GM12878 (cell line): ENCODE measurements at regions not wholly inside any gene's neighbourhood (a gene's known extent, or its start where the extent isn't known, plus 50 kb on each side); places are given as distances from the start of the nearest gene placed in this dataset.

ENCODE experiments used
- ATAC-seq: fragments of 200-7000 bp; cut with Tn5 transposase; 3 replicates; pipeline ENCODE4 v1.9.1; 2020; ENCODE audit warnings: mild to moderate bottlenecking, moderate library complexity
- BruUV-seq: library from RNA; stranded (reverse); fragments of 400-500 nt; replicated peaks from 2 replicates; lab custom pipeline; 2021; lab: Mats Ljungman, UMichigan
- CTCF ChIA-PET: fragments of 300-600 bp; sonication (Branson Sonifier 250); formaldehyde crosslinking; extraction: SDS; loops from one replicate; lab custom pipeline; 2021; ENCODE audit warnings: inconsistent platforms; lab: Yijun Ruan, JAX
- POLR2A ChIA-PET: fragments of 350-600 bp; formaldehyde crosslinking; extraction: SDS; loops from one replicate; lab custom pipeline; 2021; ENCODE audit warnings: inconsistent platforms; lab: Charles Lee
- RAD21 ChIA-PET: fragments of 300-600 bp; sonication (Branson Sonifier 250); formaldehyde crosslinking; loops from one replicate; lab custom pipeline; 2023; ENCODE audit warnings: antibody characterized with exemption; ENCODE audit not compliant: unreplicated experiment; lab: Charles Lee
- SMC1A ChIA-PET: fragments of 300-600 bp; sonication (Branson Sonifier 250); formaldehyde crosslinking; loops from one replicate; lab custom pipeline; 2023; ENCODE audit not compliant: unreplicated experiment, uncharacterized antibody; lab: Charles Lee
- DNase-seq: peaks from one replicate; pipeline ENCODE4 v3.0.0-alpha.2; 2011; ENCODE audit warnings: low read depth, low spot score
- FAIRE-seq: peaks from 3 replicates; lab custom pipeline; 2011; peaks lifted over from hg19 to GRCh38; lab: Jason Lieb, UNC
- H2AFZ ChIP-seq: 2 replicates; pipeline ENCODE4 v1.6.0; 2011; ENCODE audit warnings: low read depth, low read length, control low read depth; ENCODE audit not compliant: control insufficient read depth
- H3K27ac ChIP-seq: 2 replicates; pipeline ENCODE4 v1.5.1; 2011; ENCODE audit warnings: control low read depth; ENCODE audit not compliant: control insufficient read depth, insufficient read depth
- H3K27me3 ChIP-seq, 2 experiments: replicated peaks in 1 of 2; 2 replicates each; pipeline versions ENCODE4 v1.6.0 to v1.6.1; 2011; ENCODE audit warnings: low read length in 1 of 2; ENCODE audit not compliant: control insufficient read depth in 2 of 2, insufficient read depth in 2 of 2
- H3K36me3 ChIP-seq, 2 experiments: 2 replicates each; pipeline ENCODE4 v1.5.1; 2011; ENCODE audit warnings: low read length in 1 of 2; ENCODE audit not compliant: control insufficient read depth in 2 of 2, insufficient read depth in 2 of 2
- H3K4me1 ChIP-seq: 2 replicates; pipeline ENCODE4 v1.6.1; 2011; ENCODE audit warnings: mild to moderate bottlenecking, low read length, moderate library complexity, mixed read lengths; ENCODE audit not compliant: control insufficient read depth, insufficient read depth
- H3K4me2 ChIP-seq: 2 replicates; pipeline ENCODE4 v1.6.0; 2011; ENCODE audit warnings: control low read depth; ENCODE audit not compliant: control insufficient read depth, insufficient read depth
- H3K4me3 ChIP-seq: fragments of 200-600 bp; sonication (generic); 2 replicates; pipeline ENCODE4 v1.5.1; 2016
- H3K79me2 ChIP-seq: 2 replicates; pipeline ENCODE4 v1.6.0; 2011; ENCODE audit warnings: low read length; ENCODE audit not compliant: control insufficient read depth, insufficient read depth
- H3K9ac ChIP-seq: 2 replicates; pipeline ENCODE4 v1.8.0; 2011; ENCODE audit warnings: low read length, control low read depth, mixed read lengths; ENCODE audit not compliant: control insufficient read depth, insufficient read depth
- H3K9me3 ChIP-seq: replicated peaks from 3 replicates; pipeline ENCODE4 v1.5.1; 2011; ENCODE audit warnings: mild to moderate bottlenecking, low read length; ENCODE audit not compliant: control insufficient read depth, insufficient read depth
- H4K20me1 ChIP-seq: 2 replicates; pipeline ENCODE4 v1.6.0; 2011; ENCODE audit not compliant: control insufficient read depth, insufficient read depth
- CBX5 ChIP-seq: sonication (generic); IDR thresholded peaks from 2 replicates; pipeline ENCODE4 v1.6.1; 2016; ENCODE audit warnings: low read depth, moderate library complexity, mild to moderate bottlenecking, inconsistent platforms
- EGR1 ChIP-seq, 2 experiments: IDR thresholded peaks; 1 replicate in 1 of 2; 2 replicates in 1 of 2; pipeline ENCODE4 v1.6.1; 2011 to 2012; ENCODE audit warnings: low read depth in 2 of 2, low read length in 2 of 2, borderline replicate concordance in 1 of 2, mild to moderate bottlenecking in 1 of 2, moderate library complexity in 1 of 2
- IRF4 ChIP-seq: IDR thresholded peaks from 2 replicates; pipeline ENCODE4 v1.6.1; 2011; ENCODE audit warnings: low read depth, low read length
- JUND ChIP-seq: IDR thresholded peaks from 2 replicates; pipeline ENCODE4 v1.6.1; 2012; ENCODE audit warnings: low read depth, mild to moderate bottlenecking, low read length, improper control_type of control experiment, moderate library complexity
- LARP7 ChIP-seq: fragments of 450-650 bp; IDR thresholded peaks from 2 replicates; pipeline ENCODE4 v1.6.1; 2017; ENCODE audit warnings: mild to moderate bottlenecking
- MTA2 ChIP-seq: fragments of 450-650 bp; IDR thresholded peaks from 2 replicates; pipeline ENCODE4 v1.6.1; 2016; ENCODE audit warnings: low read depth, mild to moderate bottlenecking, moderate library complexity
- MYC ChIP-seq: IDR thresholded peaks from 2 replicates; pipeline ENCODE4 v1.6.1; 2011; ENCODE audit warnings: mild to moderate bottlenecking, low read length, moderate library complexity, inconsistent platforms; ENCODE audit not compliant: insufficient read depth, insufficient replicate concordance, insufficient read length, severe bottlenecking
- NFYA ChIP-seq: IDR thresholded peaks from 2 replicates; pipeline ENCODE4 v1.6.1; 2011; ENCODE audit warnings: low read depth, mild to moderate bottlenecking, low read length, improper control_type of control experiment, borderline replicate concordance
- POLR2AphosphoS5 ChIP-seq: IDR thresholded peaks from 2 replicates; pipeline ENCODE4 v1.6.1; 2011; ENCODE audit warnings: mild to moderate bottlenecking, low read length, inconsistent platforms
- RAD21 ChIP-seq: IDR thresholded peaks from 2 replicates; pipeline ENCODE4 v1.6.1; 2011; ENCODE audit warnings: mild to moderate bottlenecking, low read depth, low read length, moderate library complexity; ENCODE audit not compliant: insufficient read depth
- SMARCA5 ChIP-seq: fragments of 450-650 bp; IDR thresholded peaks from 2 replicates; pipeline ENCODE4 v1.6.1; 2017; ENCODE audit warnings: mild to moderate bottlenecking
- STAT1 ChIP-seq: fragments of 450-650 bp; conservative IDR thresholded peaks from 2 replicates; pipeline ENCODE4 v1.6.1; 2014; ENCODE audit warnings: antibody characterized with exemption, mild to moderate bottlenecking
- TCF7 ChIP-seq: IDR thresholded peaks from 2 replicates; pipeline ENCODE4 v1.6.1; 2014; ENCODE audit warnings: antibody characterized with exemption, borderline replicate concordance
- WGBS: methylation state at CpG from one replicate; pipeline ENCODE4 v1.1.6; 2016; ENCODE audit warnings: low lambda C conversion rate; ENCODE audit not compliant: insufficient replicate concordance, insufficient coverage; ENCODE audit errors: missing lambda C conversion rate; 5-methylcytosine and 5-hydroxymethylcytosine counted together
- in situ Hi-C: fragments of 300-500 bp; cut with MboI; formaldehyde crosslinking; loops from 9 replicates; pipeline ENCODE4 v1.14.3; 2018; ENCODE audit warnings: mixed read lengths
- intact Hi-C: fragments of 100-400 bp; cut with micrococcal nuclease; formaldehyde crosslinking; loops from one replicate; pipeline ENCODE4 v1.14.2; 2022; ENCODE audit not compliant: unreplicated experiment
- TF ChIP-seq, protein P1 (sequence below): fragments of 450-650 bp; IDR thresholded peaks from 2 replicates; pipeline ENCODE4 v1.6.1; 2017; ENCODE audit warnings: low read depth, mild to moderate bottlenecking, moderate library complexity
- TF ChIP-seq, protein P2 (sequence below), 3 experiments: IDR thresholded peaks in 2 of 3; conservative IDR thresholded peaks in 1 of 3; 2 replicates each; pipeline ENCODE4 v1.5.1; 2011; ENCODE audit warnings: low read depth in 3 of 3, low read length in 3 of 3, mild to moderate bottlenecking in 3 of 3, control low read depth in 2 of 3, moderate library complexity in 2 of 3, inconsistent platforms in 1 of 3, mixed read lengths in 1 of 3; ENCODE audit not compliant: control insufficient read depth in 2 of 3, insufficient read depth in 1 of 3; ENCODE audit errors: extremely low read depth in 1 of 3
- TF ChIP-seq, protein P3 (sequence below): fragments of 450-650 bp; IDR thresholded peaks from 2 replicates; pipeline ENCODE4 v1.6.1; 2017; ENCODE audit warnings: borderline replicate concordance

DNA sequence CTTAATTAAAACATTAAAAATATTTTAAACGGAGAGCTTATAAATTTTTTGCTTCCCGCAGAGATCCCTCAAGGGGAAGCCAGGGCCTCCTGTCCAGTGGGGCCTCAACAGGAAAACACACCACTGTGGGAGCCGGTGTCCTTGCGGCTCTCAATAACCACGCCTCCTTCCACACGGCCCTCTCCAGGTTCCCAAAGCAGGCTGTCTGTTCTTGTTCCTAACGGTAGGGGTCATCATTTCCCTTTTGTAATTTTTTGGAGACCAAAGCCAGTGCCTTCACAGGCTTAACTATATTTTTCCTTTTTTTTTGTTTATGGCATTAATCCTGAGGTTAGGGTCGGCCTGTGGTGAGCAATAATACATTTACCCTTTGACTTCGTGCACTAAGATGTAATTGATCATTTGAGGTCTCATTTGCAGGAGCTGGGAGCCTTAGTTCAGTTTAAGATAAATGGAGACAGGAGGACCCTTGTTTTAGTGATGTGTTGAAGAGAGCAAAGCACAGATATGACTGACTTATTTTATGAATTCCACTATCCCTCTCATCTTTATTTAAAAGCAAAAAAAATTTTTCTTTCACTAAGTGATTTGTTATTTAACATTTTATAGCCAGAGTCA is 77.5 kb upstream of the N4BP1 start (continued):
- TF ChIP-seq, protein P1, sequence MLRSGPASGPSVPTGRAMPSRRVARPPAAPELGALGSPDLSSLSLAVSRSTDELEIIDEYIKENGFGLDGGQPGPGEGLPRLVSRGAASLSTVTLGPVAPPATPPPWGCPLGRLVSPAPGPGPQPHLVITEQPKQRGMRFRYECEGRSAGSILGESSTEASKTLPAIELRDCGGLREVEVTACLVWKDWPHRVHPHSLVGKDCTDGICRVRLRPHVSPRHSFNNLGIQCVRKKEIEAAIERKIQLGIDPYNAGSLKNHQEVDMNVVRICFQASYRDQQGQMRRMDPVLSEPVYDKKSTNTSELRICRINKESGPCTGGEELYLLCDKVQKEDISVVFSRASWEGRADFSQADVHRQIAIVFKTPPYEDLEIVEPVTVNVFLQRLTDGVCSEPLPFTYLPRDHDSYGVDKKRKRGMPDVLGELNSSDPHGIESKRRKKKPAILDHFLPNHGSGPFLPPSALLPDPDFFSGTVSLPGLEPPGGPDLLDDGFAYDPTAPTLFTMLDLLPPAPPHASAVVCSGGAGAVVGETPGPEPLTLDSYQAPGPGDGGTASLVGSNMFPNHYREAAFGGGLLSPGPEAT = no peak
- TF ChIP-seq, protein P2, sequence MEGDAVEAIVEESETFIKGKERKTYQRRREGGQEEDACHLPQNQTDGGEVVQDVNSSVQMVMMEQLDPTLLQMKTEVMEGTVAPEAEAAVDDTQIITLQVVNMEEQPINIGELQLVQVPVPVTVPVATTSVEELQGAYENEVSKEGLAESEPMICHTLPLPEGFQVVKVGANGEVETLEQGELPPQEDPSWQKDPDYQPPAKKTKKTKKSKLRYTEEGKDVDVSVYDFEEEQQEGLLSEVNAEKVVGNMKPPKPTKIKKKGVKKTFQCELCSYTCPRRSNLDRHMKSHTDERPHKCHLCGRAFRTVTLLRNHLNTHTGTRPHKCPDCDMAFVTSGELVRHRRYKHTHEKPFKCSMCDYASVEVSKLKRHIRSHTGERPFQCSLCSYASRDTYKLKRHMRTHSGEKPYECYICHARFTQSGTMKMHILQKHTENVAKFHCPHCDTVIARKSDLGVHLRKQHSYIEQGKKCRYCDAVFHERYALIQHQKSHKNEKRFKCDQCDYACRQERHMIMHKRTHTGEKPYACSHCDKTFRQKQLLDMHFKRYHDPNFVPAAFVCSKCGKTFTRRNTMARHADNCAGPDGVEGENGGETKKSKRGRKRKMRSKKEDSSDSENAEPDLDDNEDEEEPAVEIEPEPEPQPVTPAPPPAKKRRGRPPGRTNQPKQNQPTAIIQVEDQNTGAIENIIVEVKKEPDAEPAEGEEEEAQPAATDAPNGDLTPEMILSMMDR (IDR thresholded peaks at IDR 0.05 in 2 of 3, conservative IDR thresholded peaks at IDR 0.05 in 1 of 3; ENCODE audit: control insufficient read depth in 2 of 3, extremely low read depth in 1 of 3, insufficient read depth in 1 of 3, low read depth in 3 of 3, low read length in 3 of 3) = peak; percentile 71 to 82 (median 74)

DNA sequence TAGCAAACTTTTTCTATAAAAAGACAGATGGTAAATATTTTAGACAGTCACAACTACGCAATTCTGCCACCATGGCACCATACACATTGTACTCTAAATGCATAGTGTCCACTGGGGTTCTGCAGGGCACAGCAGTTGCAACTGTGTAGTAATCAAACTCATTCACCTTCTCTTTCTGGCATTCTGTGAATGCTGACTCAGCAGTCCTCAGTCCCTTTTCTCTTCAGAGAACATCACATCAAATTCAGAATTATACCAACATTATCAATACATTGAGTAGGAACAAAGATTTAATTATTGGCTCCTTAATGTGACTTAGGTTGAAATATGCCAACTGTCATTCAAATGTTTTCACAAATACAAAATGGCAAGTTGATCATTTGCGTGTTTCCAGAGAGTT is 74.2 kb upstream of the N4BP1 start:
- BruUV-seq = no TSS peak
- in situ Hi-C loops = no loop called here
- CTCF ChIA-PET = no interaction called here
- FAIRE-seq = no peak
- DNase-seq = no peak
- RAD21 ChIA-PET = no interaction called here
- 29% methylated on average over 2 of the region's 2 CpGs for WGBS
- H3K9ac ChIP-seq = no peak overlapping the region
- no peak overlapping the region for H2AFZ ChIP-seq
- H3K27me3 ChIP-seq = no peaks in the 10 kb centered on the region; a peak in 1 of 4 replicates
- H3K4me2 ChIP-seq = no peak overlapping the region
- POLR2A ChIA-PET = interaction anchor here (0.6 kb wide), 1 partner anchor 503 kb away, joined by 3 read pairs; no protein-coding TSS in a partner anchor
- no peaks in the 10 kb centered on the region for H3K9me3 ChIP-seq
- TF ChIP-seq JUND = no peak
- no peak for TF ChIP-seq RAD21
- no peak for TF ChIP-seq TCF7
- no peak for TF ChIP-seq IRF4
- no peak for TF ChIP-seq POLR2AphosphoS5
- TF ChIP-seq, protein P3, sequence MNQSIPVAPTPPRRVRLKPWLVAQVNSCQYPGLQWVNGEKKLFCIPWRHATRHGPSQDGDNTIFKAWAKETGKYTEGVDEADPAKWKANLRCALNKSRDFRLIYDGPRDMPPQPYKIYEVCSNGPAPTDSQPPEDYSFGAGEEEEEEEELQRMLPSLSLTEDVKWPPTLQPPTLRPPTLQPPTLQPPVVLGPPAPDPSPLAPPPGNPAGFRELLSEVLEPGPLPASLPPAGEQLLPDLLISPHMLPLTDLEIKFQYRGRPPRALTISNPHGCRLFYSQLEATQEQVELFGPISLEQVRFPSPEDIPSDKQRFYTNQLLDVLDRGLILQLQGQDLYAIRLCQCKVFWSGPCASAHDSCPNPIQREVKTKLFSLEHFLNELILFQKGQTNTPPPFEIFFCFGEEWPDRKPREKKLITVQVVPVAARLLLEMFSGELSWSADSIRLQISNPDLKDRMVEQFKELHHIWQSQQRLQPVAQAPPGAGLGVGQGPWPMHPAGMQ = no peak
- TF ChIP-seq LARP7 = no peak
- TF ChIP-seq CBX5 = no peak
- no peak for TF ChIP-seq SMARCA5
- TF ChIP-seq MTA2 = no peak
- TF ChIP-seq STAT1 = no peak
- TF ChIP-seq EGR1 (IDR thresholded peaks at IDR 0.05; ENCODE audit: borderline replicate concordance in 1 of 2, low read depth in 2 of 2, low read length in 2 of 2) = no peak
- TF ChIP-seq MYC = no peak
- no peak for TF ChIP-seq NFYA
- TF ChIP-seq, all 136 proteins: peak for 0
- no peak for ATAC-seq
- Histone ChIP-seq H3K79me2 (no peaks in the 10 kb centered on the region), H3K4me1 (no peaks in the 10 kb centered on the region), H3K27ac (no peak overlapping the region), H3K4me3 (no peak overlapping the region), H3K36me3 (no peaks in the 10 kb centered on the region), H4K20me1 (no peaks in the 10 kb centered on the region)
- SMC1A ChIA-PET = no interaction called here
- intact Hi-C loops = loop anchor here (10.0 kb wide), 1 partner anchor 311 kb away; no protein-coding TSS in a partner anchor
